CD4-positive, CD25-positive, alpha-beta regulatory T cell (primary cell): ENCODE measurements at regions not wholly inside any gene's neighbourhood (a gene's known extent, or its start where the extent isn't known, plus 50 kb on each side); places are given as distances from the start of the nearest gene placed in this dataset.

Experiments used
- ATAC-seq, 2 donors: fragments of 150-1000 bp; cut with Tn5 transposase; one replicate each; pipeline ENCODE4 v1.10.0; 2021; ENCODE audit warnings: low read depth in 2 of 2, moderate number of reproducible peaks in 2 of 2, moderate library complexity in 1 of 2
- DNase-seq, 3 donors: peaks; one replicate each; pipeline versions ENCODE4 v3.0.0 to v3.0.0-alpha.2; 2012 to 2022; ENCODE audit warnings: mixed read lengths in 1 of 3
- H3K27ac ChIP-seq: one replicate; pipeline ENCODE4 v1.7.0; 2013; ENCODE audit warnings: mild to moderate bottlenecking, low read length; ENCODE audit not compliant: insufficient read depth, poor library complexity, severe bottlenecking
- H3K27me3 ChIP-seq: one replicate; pipeline ENCODE4 v1.7.0; 2013; ENCODE audit warnings: low read length; ENCODE audit not compliant: control insufficient read depth, insufficient read depth
- H3K36me3 ChIP-seq: one replicate; pipeline ENCODE4 v1.7.0; 2013; ENCODE audit warnings: mild to moderate bottlenecking, low read length, moderate library complexity; ENCODE audit not compliant: control insufficient read depth, insufficient read depth
- H3K4me1 ChIP-seq: 2 replicates; pipeline ENCODE4 v1.7.0; 2013; ENCODE audit warnings: mild to moderate bottlenecking, low read length; ENCODE audit not compliant: insufficient read depth, control insufficient read depth, poor library complexity, severe bottlenecking
- H3K4me3 ChIP-seq: one replicate; pipeline ENCODE4 v1.7.0; 2013; ENCODE audit warnings: low read depth, mild to moderate bottlenecking, low read length, moderate library complexity
- H3K9me3 ChIP-seq, 2 experiments: 1 replicate in 1 of 2; 2 replicates in 1 of 2; pipeline ENCODE4 v1.7.0; 2013; ENCODE audit warnings: low read length in 2 of 2, mild to moderate bottlenecking in 1 of 2, moderate library complexity in 1 of 2; ENCODE audit not compliant: control insufficient read depth in 2 of 2
- H3K27ac Mint-ChIP-seq, 3 donors: one replicate each; pipeline ENCODE4 v1.8.0; 2020 to 2022; ENCODE audit warnings: mild to moderate bottlenecking in 3 of 3, mixed read lengths in 3 of 3, moderate library complexity in 2 of 3
- H3K27me3 Mint-ChIP-seq: one replicate; pipeline ENCODE4 v1.8.0; 2022; ENCODE audit warnings: mild to moderate bottlenecking, mixed read lengths
- H3K36me3 Mint-ChIP-seq: one replicate; pipeline ENCODE4 v1.8.0; 2020; ENCODE audit warnings: mixed read lengths
- H3K4me1 Mint-ChIP-seq, 4 donors: one replicate each; pipeline ENCODE4 v1.8.0; 2020 to 2022; ENCODE audit warnings: mixed read lengths in 4 of 4, mild to moderate bottlenecking in 1 of 4
- H3K4me3 Mint-ChIP-seq, 4 donors: one replicate each; pipeline ENCODE4 v1.8.0; 2020 to 2022; ENCODE audit warnings: mild to moderate bottlenecking in 4 of 4, mixed read lengths in 4 of 4, moderate library complexity in 3 of 4
- H3K9me3 Mint-ChIP-seq, 7 donors: one replicate each; pipeline ENCODE4 v1.8.0; 2020 to 2022; ENCODE audit warnings: mixed read lengths in 7 of 7, mild to moderate bottlenecking in 3 of 7, moderate library complexity in 2 of 7

DNA sequence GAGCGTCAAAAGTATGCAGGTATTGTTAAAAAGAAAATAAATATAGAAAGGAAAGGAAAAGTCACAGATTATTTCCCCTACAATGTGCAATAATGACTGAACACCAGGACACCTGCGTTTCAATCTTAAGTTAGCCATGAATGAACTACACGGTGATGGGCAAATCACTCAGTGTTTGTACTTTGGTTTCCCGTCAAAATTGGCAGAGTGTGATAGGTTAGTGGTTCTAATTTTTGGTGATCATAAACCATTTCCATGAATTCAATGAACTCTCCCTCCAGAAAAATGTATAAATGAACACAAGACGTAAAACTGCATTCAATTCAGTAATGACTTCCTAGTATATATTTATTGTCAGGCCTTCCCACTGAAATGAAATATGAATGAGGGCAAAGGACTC, 59.0 kb upstream of the ITGA1 start:
- Histone ChIP-seq H3K4me3 (no peak overlapping the region), H3K27ac (no peak overlapping the region), H3K4me1 (peaks cover 16% of the 10 kb centered on the region), H3K27me3 (no peaks in the 10 kb centered on the region), H3K36me3 (no peaks in the 10 kb centered on the region), H3K9me3 (no peaks in the 10 kb centered on the region)
- H3K36me3 Mint-ChIP-seq, result no peaks in the 10 kb centered on the region
- H3K4me1 Mint-ChIP-seq, result peaks cover 4 to 41% (median 18%) of the 10 kb centered on the region in 4 donors
- DNase-seq (no peak), ATAC-seq (no peak)
- H3K9me3 Mint-ChIP-seq, result peaks cover 0 to 7% (median 0%) of the 10 kb centered on the region in 7 donors
- H3K27ac Mint-ChIP-seq, result no peak overlapping the region
- H3K4me3 Mint-ChIP-seq, result no peak overlapping the region
- no peaks in the 10 kb centered on the region for H3K27me3 Mint-ChIP-seq

GRCh38 chr5:52731274-52732027, 56.3 kb upstream of the ITGA1 start:
- peaks cover 5% of the 10 kb centered on the region for H3K4me1 ChIP-seq
- no peaks in the 10 kb centered on the region for H3K36me3 ChIP-seq
- Mint-ChIP-seq H3K4me3 (no peak overlapping the region), H3K27me3 (no peaks in the 10 kb centered on the region), H3K36me3 (no peaks in the 10 kb centered on the region), H3K9me3 (peaks cover 0 to 3% (median 0%) of the 10 kb centered on the region in 7 donors), H3K27ac (no peak overlapping the region), H3K4me1 (peaks cover 0 to 15% (median 5%) of the 10 kb centered on the region in 4 donors)
- H3K27me3 ChIP-seq, result no peaks in the 10 kb centered on the region
- H3K27ac ChIP-seq, result no peak overlapping the region
- no peaks in the 10 kb centered on the region for H3K9me3 ChIP-seq
- ATAC-seq (no peak), DNase-seq (no peak)
- no peak overlapping the region for H3K4me3 ChIP-seq

- no peak for DNase-seq
- H3K4me1 ChIP-seq, result no peaks in the 10 kb centered on the region
- H3K4me3 Mint-ChIP-seq, result no peak overlapping the region
- no peak overlapping the region for H3K27ac Mint-ChIP-seq
- no peaks in the 10 kb centered on the region for H3K27me3 Mint-ChIP-seq
- H3K27ac ChIP-seq, result no peak overlapping the region
- no peak for ATAC-seq
- H3K4me3 ChIP-seq, result no peak overlapping the region
- no peaks in the 10 kb centered on the region for H3K36me3 Mint-ChIP-seq
- H3K9me3 Mint-ChIP-seq, result peaks cover 0 to 3% (median 0%) of the 10 kb centered on the region in 7 donors
- H3K27me3 ChIP-seq, result no peaks in the 10 kb centered on the region
- no peaks in the 10 kb centered on the region for H3K36me3 ChIP-seq
- H3K9me3 ChIP-seq, result no peaks in the 10 kb centered on the region
- H3K4me1 Mint-ChIP-seq, result peaks cover 0 to 6% (median 1%) of the 10 kb centered on the region in 4 donors
These were observed 53.2 kb upstream of the ITGA1 start for GRCh38 chr5:52734557-52734956.

GRCh38 chr5:52735139-52735538, 52.6 kb upstream of the ITGA1 start:
- Mint-ChIP-seq H3K27me3 (no peaks in the 10 kb centered on the region), H3K36me3 (no peaks in the 10 kb centered on the region), H3K4me3 (no peak overlapping the region), H3K4me1 (peaks cover 0 to 6% (median 1%) of the 10 kb centered on the region in 4 donors), H3K27ac (no peak overlapping the region), H3K9me3 (peaks cover 0 to 3% (median 0%) of the 10 kb centered on the region in 7 donors)
- Histone ChIP-seq H3K4me3 (no peak overlapping the region), H3K27ac (no peak overlapping the region), H3K27me3 (no peaks in the 10 kb centered on the region), H3K9me3 (no peaks in the 10 kb centered on the region), H3K36me3 (no peaks in the 10 kb centered on the region), H3K4me1 (no peaks in the 10 kb centered on the region)
- DNase-seq (no peak), ATAC-seq (no peak)
